Glomerular endothelial cell (primary cell): ENCODE measurements at regions not wholly inside any gene's neighbourhood (a gene's known extent, or its start where the extent isn't known, plus 50 kb on each side); places are given as distances from the start of the nearest gene placed in this dataset.

Source experiments
- DNase-seq: peaks from one replicate; pipeline ENCODE4 v3.0.0-alpha.2; 2011; ENCODE audit warnings: low read depth, low spot score; ENCODE audit errors: extremely low read depth

DNA sequence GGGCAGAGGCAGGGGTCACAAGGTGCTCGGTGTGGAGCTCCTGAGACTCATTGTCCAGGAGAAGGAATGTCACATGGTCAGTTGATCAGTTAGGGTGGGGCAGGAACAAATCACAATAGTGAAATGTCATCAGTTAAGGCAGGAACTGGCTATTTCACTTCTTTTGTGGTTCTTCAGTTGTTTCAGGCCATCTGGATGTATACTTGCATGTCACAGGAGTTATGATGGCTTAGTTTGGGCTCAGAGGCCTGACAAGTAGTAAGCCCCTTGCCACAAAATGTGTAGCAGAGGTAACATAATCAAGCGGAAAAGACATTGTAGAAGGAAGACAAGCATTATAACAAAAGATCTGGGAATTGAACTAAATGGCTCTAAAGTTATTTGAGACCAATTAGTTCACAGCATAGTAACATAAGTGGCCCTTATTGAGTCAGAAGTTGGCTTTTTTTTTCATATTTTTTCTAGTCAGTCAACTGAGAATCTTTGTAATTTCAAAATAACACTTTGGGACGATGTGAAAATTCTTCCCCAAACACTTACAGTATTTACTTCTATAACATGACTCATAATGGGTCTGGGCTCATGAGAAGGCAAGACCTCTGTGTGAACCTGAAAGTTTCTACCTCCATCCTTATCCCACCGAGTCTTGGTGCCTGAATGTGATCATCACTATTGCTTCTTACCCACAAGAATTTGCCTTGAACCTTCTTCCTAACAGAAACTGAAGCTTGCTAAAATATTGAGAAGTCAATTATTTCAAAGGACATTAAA lies 137.0 kb upstream of the DPT start:
- no peak for DNase-seq

DNA sequence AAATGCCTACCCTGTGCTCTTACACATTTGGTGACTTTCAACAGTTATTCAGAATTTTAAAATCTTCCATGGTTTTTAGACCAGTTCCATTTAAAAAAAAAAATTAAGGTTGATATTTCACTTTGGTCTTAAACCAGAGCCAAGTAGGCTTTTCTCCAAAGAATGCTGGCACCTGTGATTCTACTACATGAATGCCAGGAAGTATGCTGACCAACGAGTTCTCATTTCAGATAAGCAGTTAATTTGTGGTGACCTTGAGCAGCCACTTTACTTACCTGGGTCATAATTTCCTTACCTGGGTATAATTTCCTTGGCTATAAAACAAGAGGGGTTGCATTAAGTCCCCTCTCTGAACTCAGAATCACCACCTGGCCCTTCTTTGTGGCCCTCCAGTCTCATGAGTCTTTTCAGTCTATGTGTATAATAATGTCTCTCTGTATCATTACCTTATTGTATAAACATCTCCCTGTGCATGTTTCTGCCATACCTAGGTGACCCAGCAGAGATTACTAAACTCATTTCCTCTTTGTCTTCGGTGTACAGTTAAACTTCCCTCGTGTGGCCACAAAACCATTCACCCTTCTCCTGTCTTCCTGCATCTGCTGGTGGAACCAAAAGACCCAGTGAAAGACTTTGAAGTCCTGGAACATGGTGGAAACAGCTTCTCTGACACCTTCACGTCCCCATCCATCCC lies 139.1 kb upstream of the DPT start:
- no peak for DNase-seq

DNA sequence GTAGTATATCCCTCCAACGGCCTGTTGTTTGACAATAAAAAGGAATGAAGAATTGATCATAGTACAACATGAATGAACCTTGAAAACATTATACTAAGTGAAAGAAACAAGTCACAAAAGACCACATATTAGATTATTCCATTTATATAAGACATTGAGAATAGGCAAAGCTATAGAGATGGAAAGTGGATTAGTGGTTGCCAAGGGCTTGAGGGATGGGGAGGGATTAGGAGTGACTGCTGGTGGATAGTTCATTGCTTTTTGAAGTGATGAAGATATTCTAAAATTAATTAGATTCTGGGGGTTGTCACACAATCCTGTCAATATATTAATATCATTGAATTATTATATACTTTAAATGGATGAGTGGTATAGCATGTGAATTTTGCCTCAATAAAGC lies 142.5 kb upstream of the DPT start:
- no peak for DNase-seq

- DNase-seq: no peak
Observed at GRCh38 chr1:168875831-168876230, 146.8 kb upstream of the DPT start.

DNA sequence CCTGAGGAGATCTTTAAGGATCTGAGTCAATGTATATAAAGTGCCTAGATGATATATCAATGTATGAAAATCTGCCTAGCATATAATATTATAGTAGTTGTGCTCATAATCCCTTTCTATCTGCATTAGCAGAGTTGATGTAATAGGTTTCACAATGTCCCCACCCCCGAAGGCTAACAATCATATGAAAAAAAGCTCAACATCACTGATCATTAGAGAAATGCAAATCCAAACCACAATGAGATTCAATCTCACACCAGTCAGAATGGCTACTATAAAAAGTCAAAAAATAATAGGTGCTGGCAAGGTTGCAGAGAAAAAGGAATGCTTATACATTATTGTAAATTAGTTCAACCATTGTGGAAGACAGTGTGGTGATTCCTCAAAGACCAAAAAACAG lies 147.8 kb upstream of the DPT start:
- DNase-seq: no peak

DNA sequence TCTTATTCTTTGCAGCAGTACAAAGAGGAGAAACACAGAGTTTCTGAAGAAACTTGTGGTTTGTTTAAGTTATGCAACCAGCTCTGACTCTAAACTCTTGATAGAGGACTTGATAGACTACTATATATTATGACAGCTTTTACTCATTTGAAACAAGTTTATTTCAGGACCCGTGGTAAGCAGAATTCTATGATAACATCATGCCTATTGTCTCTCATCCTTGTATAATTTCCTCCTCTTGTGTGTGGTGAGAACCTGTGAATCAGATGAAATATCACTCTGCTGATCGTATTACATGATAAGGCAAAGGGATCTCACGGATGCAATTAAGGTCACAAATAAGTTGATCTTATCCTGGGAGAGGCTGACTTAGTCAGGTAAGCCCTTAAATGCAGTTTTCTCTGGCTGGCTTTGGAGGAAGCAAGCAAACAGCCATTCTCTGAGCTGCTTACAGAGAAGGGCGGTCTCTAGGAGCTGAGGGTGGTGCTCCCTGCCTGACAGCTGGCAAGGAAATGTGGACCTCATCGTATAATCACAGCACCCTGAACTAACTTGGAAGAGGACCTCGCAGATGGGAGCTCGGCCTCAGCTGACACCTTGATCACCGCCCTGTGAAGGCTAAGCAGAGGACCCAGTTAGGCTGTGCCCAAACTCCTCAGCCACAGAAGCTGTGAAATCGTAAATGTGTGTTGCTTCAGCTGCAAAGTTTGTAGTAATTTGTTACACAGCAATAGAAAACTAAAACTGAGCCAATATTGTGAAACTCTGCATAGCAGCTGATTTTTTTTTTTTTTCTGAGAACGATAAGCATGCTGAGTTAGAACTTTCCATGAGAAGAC lies 151.1 kb upstream of the DPT start:
- DNase-seq: no peak

DNA sequence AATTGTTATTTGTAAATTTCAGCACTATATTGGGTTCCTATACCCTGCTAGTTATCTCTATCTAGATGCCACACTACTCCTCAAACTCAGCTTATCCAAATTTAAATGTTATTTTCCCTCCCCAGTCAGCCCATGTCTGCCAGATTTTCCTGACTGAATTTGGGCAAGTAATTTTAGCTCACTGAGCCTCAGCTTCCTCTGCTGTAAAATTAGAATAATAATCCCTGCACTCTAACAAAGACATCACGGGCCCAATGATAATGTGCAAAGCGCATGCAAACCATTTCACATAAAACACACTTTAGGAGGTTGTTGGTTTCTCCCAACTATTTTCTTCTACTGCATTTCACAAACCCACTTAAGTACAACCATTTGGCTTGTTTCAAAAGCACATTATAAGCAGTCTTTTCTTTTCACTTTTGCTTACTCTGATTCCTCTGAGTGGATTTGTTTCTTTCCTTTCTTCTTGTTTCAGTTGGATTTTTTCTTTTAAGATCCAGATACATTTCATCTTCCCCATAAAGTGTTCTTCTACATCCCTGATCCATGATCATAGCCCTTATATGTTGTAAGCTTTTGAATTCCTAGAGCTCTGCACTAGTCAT lies 152.8 kb upstream of the DPT start:
- DNase-seq: no peak

DNA sequence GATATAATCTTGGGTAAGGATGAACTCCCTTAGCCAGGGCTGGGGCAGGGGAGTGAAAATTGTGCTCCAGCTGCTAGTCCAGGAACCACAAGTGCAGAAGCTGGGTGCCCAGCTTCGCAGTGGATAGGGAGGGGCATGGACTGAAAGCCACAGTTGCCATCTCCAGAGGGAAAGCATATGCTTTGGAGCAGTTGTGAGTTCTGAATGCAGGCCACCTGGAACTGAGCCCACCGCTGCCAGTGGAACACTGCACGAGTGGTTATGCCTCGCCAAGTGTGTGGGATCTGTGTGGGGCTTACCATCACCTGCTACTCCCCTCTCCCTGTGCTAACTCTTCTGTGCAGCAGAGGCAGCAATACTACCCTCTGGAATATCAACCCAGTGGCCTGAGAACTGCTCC lies 158.4 kb upstream of the DPT start:
- no peak for DNase-seq

DNA sequence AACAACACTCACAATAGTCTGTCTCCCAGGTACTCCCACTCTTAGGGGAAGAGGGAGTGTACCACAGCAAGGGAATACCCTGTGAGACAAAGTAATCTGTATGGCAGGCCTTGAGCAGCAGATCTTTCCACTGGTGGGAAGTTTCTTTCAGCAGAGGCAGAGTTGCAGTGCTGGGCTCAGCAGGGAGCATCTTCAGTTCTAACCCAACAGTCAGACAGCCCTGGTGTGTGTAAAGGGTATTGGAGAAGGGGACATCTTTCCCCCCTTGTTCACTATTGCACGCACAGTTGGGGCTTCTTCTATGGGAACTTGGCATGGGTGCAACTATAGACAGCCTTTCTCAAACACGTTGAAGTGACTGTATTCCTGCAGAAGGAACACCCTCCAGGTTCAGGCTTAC lies 159.4 kb upstream of the DPT start:
- no peak for DNase-seq

- no peak for DNase-seq
Observed at GRCh38 chr1:168892931-168893330, 163.9 kb upstream of the DPT start.

DNA sequence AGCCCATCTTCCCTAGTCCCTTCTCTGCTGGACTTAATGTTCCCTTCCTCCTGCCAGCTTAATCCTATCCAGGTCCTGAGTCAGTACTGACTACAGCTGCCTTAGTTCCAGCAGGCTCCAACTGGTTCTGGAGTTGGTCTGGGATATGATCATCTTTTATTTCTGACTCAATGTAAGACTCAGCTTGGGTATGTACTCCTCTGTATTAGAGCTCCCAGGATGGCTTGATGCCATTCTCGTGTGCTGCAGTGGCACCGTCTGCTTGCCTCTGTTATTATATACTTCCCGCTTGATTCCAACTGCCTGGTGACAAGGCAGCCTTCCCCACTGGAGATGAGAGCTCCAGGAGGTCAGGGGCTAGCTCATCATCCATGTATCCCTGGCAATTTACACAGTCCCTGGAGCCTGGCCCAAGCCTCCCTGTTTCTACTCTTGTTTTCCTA lies 164.4 kb upstream of the DPT start:
- DNase-seq: no peak

DNA sequence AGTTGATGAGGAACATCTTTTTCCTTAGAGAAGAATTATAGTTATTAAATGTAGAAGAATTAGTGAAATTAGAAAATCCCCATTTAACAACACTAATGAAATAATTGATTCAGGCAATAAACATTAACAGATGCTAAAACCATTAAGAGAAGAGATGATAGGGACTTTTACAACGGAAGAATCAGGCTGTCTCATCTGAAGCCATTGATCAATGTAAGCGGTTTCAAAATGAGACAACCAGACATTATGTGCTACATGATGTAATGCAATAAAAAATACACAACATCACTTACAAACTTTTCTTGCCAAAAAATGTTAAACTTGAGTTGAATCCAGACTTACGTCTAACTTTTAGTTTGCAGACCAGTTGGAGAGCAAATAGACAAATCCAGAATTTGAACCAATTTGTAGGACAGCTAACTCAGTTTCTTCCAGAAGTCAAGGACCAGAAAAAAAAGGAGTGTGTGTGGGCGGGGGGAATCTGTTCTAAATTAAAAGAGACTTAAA lies 165.4 kb upstream of the DPT start:
- DNase-seq: no peak

GRCh38 chr1:168897249-168897648 lies 168.2 kb upstream of the DPT start:
- no peak for DNase-seq

GRCh38 chr1:168903237-168903830 lies 174.3 kb upstream of the DPT start:
- no peak for DNase-seq

DNA sequence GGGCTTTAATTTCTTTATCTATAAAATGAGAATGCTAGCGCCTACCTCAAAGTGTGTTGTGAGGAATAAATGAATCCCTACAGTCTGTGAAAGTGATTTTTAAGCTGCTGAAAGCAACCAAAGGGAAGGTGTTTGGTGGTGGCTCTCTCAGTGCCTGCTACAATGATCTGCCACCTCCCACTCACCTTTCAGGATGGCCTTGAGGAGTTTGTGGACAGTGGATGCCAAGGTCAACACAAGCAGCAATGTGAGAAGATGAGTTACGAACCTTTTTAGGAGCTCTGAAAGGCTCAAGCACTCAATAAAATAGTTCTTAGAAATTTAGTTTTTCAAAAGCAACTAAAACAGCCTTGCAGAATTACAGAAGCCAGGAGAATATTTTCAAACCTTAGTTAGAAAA lies 176.6 kb upstream of the DPT start:
- DNase-seq: no peak

DNA sequence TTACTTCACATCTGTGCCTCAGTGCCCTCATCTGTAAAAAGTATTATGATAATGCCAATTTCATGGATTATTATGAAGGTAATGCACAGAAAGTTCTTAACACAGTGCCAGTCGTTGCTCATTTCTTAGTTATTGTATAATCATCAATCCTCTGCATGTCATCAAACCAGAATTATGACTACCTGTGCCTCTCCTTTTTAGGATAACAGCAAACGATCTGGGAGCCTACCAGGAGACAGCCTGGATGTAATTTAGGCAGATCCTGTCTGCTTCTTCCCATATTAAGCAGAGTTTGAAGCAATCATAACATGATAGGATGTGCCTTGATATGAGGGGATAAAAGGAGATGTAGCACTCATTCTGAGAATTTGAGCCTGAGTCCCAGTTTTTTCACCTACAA lies 177.4 kb upstream of the DPT start:
- DNase-seq: no peak

- no peak for DNase-seq
Observed at GRCh38 chr1:168907053-168907452, 178.0 kb upstream of the DPT start.

DNA sequence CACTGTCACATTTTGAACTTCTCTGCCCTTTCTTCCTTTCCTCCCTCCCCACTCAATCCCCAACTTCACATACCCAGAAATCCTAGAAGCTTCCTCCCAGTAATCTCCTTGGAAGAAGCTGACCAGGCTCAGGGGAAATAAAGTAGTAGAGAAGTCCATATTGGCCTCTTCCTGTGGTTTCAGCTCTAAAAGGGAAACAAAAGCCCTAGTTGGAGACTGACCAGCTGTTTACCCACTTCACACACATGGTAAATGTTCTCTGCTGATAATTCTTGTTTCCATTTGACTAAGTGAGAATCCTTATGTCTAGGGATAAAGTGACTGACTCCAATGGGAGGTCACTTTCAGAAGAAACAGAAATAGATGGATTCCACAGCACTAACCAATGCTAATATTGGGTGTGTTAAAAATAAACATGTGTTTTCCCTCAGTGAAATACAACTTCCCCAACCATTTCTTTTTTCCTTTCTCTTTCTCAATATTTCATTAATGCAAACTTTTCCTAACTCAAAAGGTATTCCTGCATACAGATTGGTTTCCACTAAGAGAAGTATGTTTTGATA lies 178.9 kb upstream of the DPT start:
- no peak for DNase-seq

DNA sequence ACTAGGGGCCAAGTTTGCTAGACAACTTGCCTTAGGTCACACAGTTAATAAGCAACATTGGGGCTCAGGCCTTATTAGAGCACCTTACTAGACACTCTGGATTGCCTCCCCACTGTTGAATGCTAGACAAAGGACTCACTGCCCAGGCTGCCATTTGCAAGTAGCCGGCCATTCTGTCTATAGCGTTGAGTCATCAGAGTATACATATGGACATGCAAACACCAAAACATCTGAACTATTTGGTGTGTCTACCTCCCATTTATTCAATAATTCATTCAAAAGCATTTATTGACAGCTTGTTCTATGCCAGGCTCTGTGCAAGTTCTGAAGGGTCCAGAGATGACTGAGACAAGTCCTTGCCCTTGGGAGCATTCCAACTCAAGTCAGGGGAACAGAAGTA lies 181.4 kb upstream of the DPT start:
- no peak for DNase-seq

GRCh38 chr1:168911370-168911769 lies 182.4 kb upstream of the DPT start:
- no peak for DNase-seq
